H9 (cell line): ENCODE measurements at regions not wholly inside any gene's neighbourhood (a gene's known extent, or its start where the extent isn't known, plus 50 kb on each side); places are given as distances from the start of the nearest gene placed in this dataset.

Experiments
- DNase-seq: peaks from one replicate; pipeline ENCODE4 v3.0.0-alpha.2; 2017
- H2AFZ ChIP-seq: one replicate; pipeline ENCODE4 v1.6.1; 2013; ENCODE audit warnings: mild to moderate bottlenecking, low read length, control low read depth, moderate library complexity
- H2AK5ac ChIP-seq: 2 replicates; pipeline ENCODE4 v1.6.1; 2013; ENCODE audit warnings: low read length, control low read depth, mixed read lengths; ENCODE audit not compliant: insufficient read length
- H2BK120ac ChIP-seq: one replicate; pipeline ENCODE4 v1.6.1; 2013; ENCODE audit warnings: low read depth, mild to moderate bottlenecking, low read length, control low read depth, inconsistent platforms; ENCODE audit not compliant: poor library complexity, severe bottlenecking
- H2BK12ac ChIP-seq: 2 replicates; pipeline ENCODE4 v1.6.1; 2013; ENCODE audit warnings: low read length, control low read depth, mixed read lengths, low read depth; ENCODE audit not compliant: insufficient read length
- H2BK15ac ChIP-seq: 2 replicates; pipeline ENCODE4 v1.6.1; 2013; ENCODE audit warnings: low read depth, low read length, control low read depth
- H2BK20ac ChIP-seq: one replicate; pipeline ENCODE4 v1.6.1; 2013; ENCODE audit warnings: low read depth, mild to moderate bottlenecking, low read length, control low read depth, inconsistent platforms; ENCODE audit not compliant: poor library complexity, severe bottlenecking
- H2BK5ac ChIP-seq: 2 replicates; pipeline ENCODE4 v1.6.1; 2013; ENCODE audit warnings: low read length, control low read depth, mixed read lengths; ENCODE audit not compliant: insufficient read length
- H3K14ac ChIP-seq: 2 replicates; pipeline ENCODE4 v1.6.1; 2013; ENCODE audit warnings: low read length, control low read depth; ENCODE audit not compliant: insufficient read depth
- H3K18ac ChIP-seq: 2 replicates; pipeline ENCODE4 v1.6.1; 2013; ENCODE audit warnings: low read depth, mild to moderate bottlenecking, mixed read lengths, low read length, control low read depth; ENCODE audit not compliant: insufficient read length
- H3K23ac ChIP-seq: 2 replicates; pipeline ENCODE4 v1.6.1; 2013; ENCODE audit warnings: low read length, control low read depth, mixed read lengths, low read depth; ENCODE audit not compliant: insufficient read length
- H3K23me2 ChIP-seq: 2 replicates; pipeline ENCODE4 v1.6.1; 2013; ENCODE audit warnings: low read depth, mild to moderate bottlenecking, mixed read lengths, low read length, control low read depth; ENCODE audit not compliant: insufficient read length, poor library complexity, severe bottlenecking
- H3K27ac ChIP-seq: 2 replicates; pipeline ENCODE4 v1.5.1; 2013; ENCODE audit warnings: low read length, control low read depth, mixed read lengths, low read depth; ENCODE audit not compliant: insufficient read length
- H3K27me3 ChIP-seq: 2 replicates; pipeline ENCODE4 v1.6.1; 2013; ENCODE audit warnings: low read length, control low read depth, inconsistent platforms; ENCODE audit not compliant: insufficient read depth
- H3K4ac ChIP-seq: 2 replicates; pipeline ENCODE4 v1.6.1; 2013; ENCODE audit warnings: low read depth, mild to moderate bottlenecking, control low read depth, inconsistent platforms, low read length, moderate library complexity
- H3K4me1 ChIP-seq: 2 replicates; pipeline ENCODE4 v1.6.1; 2013; ENCODE audit warnings: low read length, control low read depth, inconsistent platforms; ENCODE audit not compliant: insufficient read depth
- H3K4me2 ChIP-seq: 2 replicates; pipeline ENCODE4 v1.6.1; 2013; ENCODE audit warnings: low read length, control low read depth, mixed read lengths; ENCODE audit not compliant: insufficient read length, insufficient read depth
- H3K56ac ChIP-seq: 2 replicates; pipeline ENCODE4 v1.6.1; 2013; ENCODE audit warnings: low read depth, mild to moderate bottlenecking, mixed read lengths, low read length, control low read depth; ENCODE audit not compliant: insufficient read length
- H3K79me1 ChIP-seq: 2 replicates; pipeline ENCODE4 v1.6.1; 2013; ENCODE audit warnings: low read depth, mild to moderate bottlenecking, moderate library complexity, low read length, control low read depth, inconsistent platforms; ENCODE audit not compliant: insufficient read depth, poor library complexity, severe bottlenecking
- H3K79me2 ChIP-seq: 2 replicates; pipeline ENCODE4 v1.6.1; 2013; ENCODE audit warnings: low read length, control low read depth, inconsistent platforms; ENCODE audit not compliant: insufficient read depth
- H3K9ac ChIP-seq: 2 replicates; pipeline ENCODE4 v1.6.1; 2013; ENCODE audit warnings: low read length, control low read depth, mixed read lengths; ENCODE audit not compliant: insufficient read length; ENCODE audit errors: extremely low read depth
- H3K9me3 ChIP-seq: one replicate; pipeline ENCODE4 v1.6.1; 2013; ENCODE audit warnings: low read depth, low read length, inconsistent platforms; ENCODE audit not compliant: control insufficient read depth
- H3T11ph ChIP-seq: one replicate; pipeline ENCODE4 v1.6.1; 2013; ENCODE audit warnings: mild to moderate bottlenecking, low read length, control low read depth, inconsistent platforms
- H4K20me1 ChIP-seq: one replicate; pipeline ENCODE4 v1.6.1; 2013; ENCODE audit not compliant: control insufficient read depth, insufficient read length, insufficient read depth
- H4K5ac ChIP-seq: 2 replicates; pipeline ENCODE4 v1.6.1; 2013; ENCODE audit warnings: low read depth, mild to moderate bottlenecking, mixed read lengths, low read length, control low read depth; ENCODE audit not compliant: insufficient read length
- H4K8ac ChIP-seq: replicated peaks from 2 replicates; pipeline ENCODE4 v1.6.1; 2013; ENCODE audit warnings: low read length, control low read depth, mixed read lengths, low read depth; ENCODE audit not compliant: insufficient read length
- H4K91ac ChIP-seq: 2 replicates; pipeline ENCODE4 v1.6.1; 2013; ENCODE audit warnings: low read depth, mild to moderate bottlenecking, moderate library complexity, mixed read lengths, low read length, control low read depth; ENCODE audit not compliant: insufficient read length
- H3K27ac Mint-ChIP-seq, 3 experiments: 2 replicates in 2 of 3; 3 replicates in 1 of 3; pipeline ENCODE4 v1.8.0; 2020 to 2021; ENCODE audit warnings: mixed read lengths in 3 of 3, mild to moderate bottlenecking in 1 of 3, moderate library complexity in 1 of 3
- H3K27me3 Mint-ChIP-seq: 2 replicates; pipeline ENCODE4 v1.8.0; 2021; ENCODE audit warnings: low read depth, mild to moderate bottlenecking, moderate library complexity, mixed read lengths
- H3K36me3 Mint-ChIP-seq, 3 experiments: 2 replicates in 2 of 3; 3 replicates in 1 of 3; pipeline ENCODE4 v1.8.0; 2020 to 2021; ENCODE audit warnings: low read depth in 3 of 3, mixed read lengths in 3 of 3; ENCODE audit not compliant: insufficient read depth in 1 of 3
- H3K4me1 Mint-ChIP-seq, 2 experiments: 2 replicates each; pipeline ENCODE4 v1.8.0; 2020; ENCODE audit warnings: mixed read lengths in 2 of 2
- H3K4me3 Mint-ChIP-seq, 2 experiments: 2 replicates in 1 of 2; 3 replicates in 1 of 2; pipeline ENCODE4 v1.8.0; 2020 to 2021; ENCODE audit warnings: mild to moderate bottlenecking in 2 of 2, mixed read lengths in 2 of 2, moderate library complexity in 1 of 2
- H3K9me3 Mint-ChIP-seq, 2 experiments: 2 replicates in 1 of 2; 3 replicates in 1 of 2; pipeline ENCODE4 v1.8.0; 2020; ENCODE audit warnings: mild to moderate bottlenecking in 2 of 2, mixed read lengths in 2 of 2, moderate library complexity in 1 of 2
- CTCF ChIP-seq: fragments of 200-600 bp; sonication (generic); conservative IDR thresholded peaks from 3 replicates; pipeline ENCODE4 v1.8.0; 2021; ENCODE audit warnings: antibody characterized with exemption, mild to moderate bottlenecking
- WGBS: extraction: QIAGEN DNeasy Blood & Tissue Kit; methylation state at CpG from one replicate; pipeline ENCODE4 v1.1.7; 2013; ENCODE audit warnings: missing lambda C conversion rate, low lambda C conversion rate, mixed read lengths; ENCODE audit not compliant: insufficient read length; ENCODE audit errors: extremely low coverage; 5-methylcytosine and 5-hydroxymethylcytosine counted together

GRCh38 chr7:130886438-130887135, 152.6 kb upstream of the KLF14 start:
- H2AFZ ChIP-seq, result no peak overlapping the region
- H3K4me2 ChIP-seq, result no peak overlapping the region
- no peak overlapping the region for H2AK5ac ChIP-seq
- Mint-ChIP-seq H3K27me3 (no peaks in the 10 kb centered on the region), H3K9me3 (no peaks in the 10 kb centered on the region), H3K4me1 (peaks cover 20 to 21% of the 10 kb centered on the region in 2 experiments), H3K27ac (0 out of 7 replicates have a peak overlapping the region, but pooled peaks of 1 of the 3 experiments have one; percentile 13), H3K36me3 (peaks cover 0 to 4% (median 0%) of the 10 kb centered on the region in 3 experiments; a peak in 2 of 7 replicates), H3K4me3 (no peak overlapping the region)
- no peak overlapping the region for H3K9ac ChIP-seq
- DNase-seq, result no peak
- no peak overlapping the region for H2BK20ac ChIP-seq
- no peak for TF ChIP-seq CTCF
- H3K79me1 ChIP-seq, result no peaks in the 10 kb centered on the region
- H4K8ac ChIP-seq, result no peak overlapping the region
- H4K20me1 ChIP-seq, result no peaks in the 10 kb centered on the region
- H3K56ac ChIP-seq, result no peak overlapping the region
- no peaks in the 10 kb centered on the region for H3K27me3 ChIP-seq
- no peaks in the 10 kb centered on the region for H3K23me2 ChIP-seq
- no peak overlapping the region for H3K23ac ChIP-seq
- H3K18ac ChIP-seq, result no peak overlapping the region
- H3K79me2 ChIP-seq, result no peaks in the 10 kb centered on the region
- H2BK5ac ChIP-seq, result no peak overlapping the region
- H2BK15ac ChIP-seq, result no peak overlapping the region
- H3K14ac ChIP-seq, result no peak overlapping the region
- no peak overlapping the region for H4K91ac ChIP-seq
- no CpG with 5 or more reads among the region's 10 CpGs for WGBS
- no peak overlapping the region for H4K5ac ChIP-seq
- H3T11ph ChIP-seq, result no peak overlapping the region
- no peak overlapping the region for H3K4ac ChIP-seq
- H2BK12ac ChIP-seq, result no peak overlapping the region
- no peaks in the 10 kb centered on the region for H3K9me3 ChIP-seq
- H2BK120ac ChIP-seq, result no peak overlapping the region
- H3K4me1 ChIP-seq, result no peaks in the 10 kb centered on the region
- H3K27ac ChIP-seq, result no peak overlapping the region
